ENCODE measurements at regions not wholly inside any gene's neighbourhood (a gene's known extent, or its start where the extent isn't known, plus 50 kb on each side); places are given as distances from the start of the nearest gene placed in this dataset.
A peak's percentile ranks its signal among the peaks of the same experiment; 100 is the strongest.

- Histone ChIP-seq H3K9me3 (ENCODE audit: insufficient read depth, low read depth, low read length) (no peaks in the 10 kb centered on the region), H3K4ac (ENCODE audit: low read depth, low read length) (no peak overlapping the region), H2BK12ac (ENCODE audit: low read length) (no peak overlapping the region), H3K79me2 (ENCODE audit: control insufficient read depth, insufficient read depth, low read length, poor library complexity) (no peaks in the 10 kb centered on the region), H3K79me1 (ENCODE audit: low read length) (peaks cover 3% of the 10 kb centered on the region), H3K4me2 (ENCODE audit: low read length) (no peak overlapping the region), H4K91ac (ENCODE audit: low read depth, low read length) (no peak overlapping the region), H3K36me3 (ENCODE audit: control insufficient read depth in 1 of 2, insufficient read depth in 2 of 2, low read length in 2 of 2) (peaks cover 0 to 1% of the 10 kb centered on the region in 2 experiments), H3K27ac (ENCODE audit: low read depth, low read length) (no peak overlapping the region), H3K27me3 (ENCODE audit: insufficient read depth, low read length) (no peaks in the 10 kb centered on the region), H3K14ac (ENCODE audit: low read length) (no peak overlapping the region), H2BK5ac (ENCODE audit: low read depth, low read length, poor library complexity) (no peak overlapping the region), H3K9ac (ENCODE audit: low read length) (no peak overlapping the region), H2BK120ac (ENCODE audit: insufficient read depth, low read length, poor library complexity) (no peak overlapping the region), H4K12ac (ENCODE audit: low read depth, low read length) (no peak overlapping the region), H3K18ac (ENCODE audit: low read length) (no peak overlapping the region), H3K4me3 (ENCODE audit: low read depth, low read length) (no peak overlapping the region), H3K4me1 (ENCODE audit: control insufficient read depth in 1 of 2, insufficient read depth in 2 of 2, low read length in 2 of 2) (peaks cover 3 to 5% of the 10 kb centered on the region in 2 experiments), H2AK5ac (ENCODE audit: low read length) (no peak overlapping the region), H2AFZ (ENCODE audit: insufficient read depth, low read length, poor library complexity) (no peak overlapping the region), H3K23ac (ENCODE audit: low read length) (no peak overlapping the region), H4K8ac (ENCODE audit: low read depth, low read length) (no peak overlapping the region)
- WGBS (ENCODE audit: extremely low coverage, insufficient coverage, insufficient read length) = no CpG with 5 or more reads among the region's 2 CpGs
- DNase-seq = no peak
These were observed 372.7 kb upstream of the THBS1 start for GRCh38 chr15:39208187-39208586.

GRCh38 chr15:39209548-39210211 lies 371.2 kb upstream of the THBS1 start:
- H2BK5ac ChIP-seq (ENCODE audit: low read depth, low read length, poor library complexity) = no peak overlapping the region
- H4K12ac ChIP-seq (ENCODE audit: low read depth, low read length) = no peak overlapping the region
- WGBS (ENCODE audit: extremely low coverage, insufficient coverage, insufficient read length) = no CpG with 5 or more reads among the region's 3 CpGs
- no peak overlapping the region for H2AFZ ChIP-seq (ENCODE audit: insufficient read depth, low read length, poor library complexity)
- no peak overlapping the region for H3K9ac ChIP-seq (ENCODE audit: low read length)
- H3K4ac ChIP-seq (ENCODE audit: low read depth, low read length) = no peak overlapping the region
- no peak for DNase-seq
- no peak overlapping the region for H4K8ac ChIP-seq (ENCODE audit: low read depth, low read length)
- no peak overlapping the region for H3K23ac ChIP-seq (ENCODE audit: low read length)
- H3K27me3 ChIP-seq (ENCODE audit: insufficient read depth, low read length) = no peaks in the 10 kb centered on the region
- no peak overlapping the region for H3K18ac ChIP-seq (ENCODE audit: low read length)
- H3K27ac ChIP-seq (ENCODE audit: low read depth, low read length) = no peak overlapping the region
- no peak overlapping the region for H4K91ac ChIP-seq (ENCODE audit: low read depth, low read length)
- H2AK5ac ChIP-seq (ENCODE audit: low read length) = no peak overlapping the region
- no peak overlapping the region for H2BK120ac ChIP-seq (ENCODE audit: insufficient read depth, low read length, poor library complexity)
- H3K36me3 ChIP-seq (ENCODE audit: control insufficient read depth in 1 of 2, insufficient read depth in 2 of 2, low read length in 2 of 2) = peaks cover 0 to 1% of the 10 kb centered on the region in 2 experiments
- peaks cover 3 to 7% of the 10 kb centered on the region in 2 experiments for H3K4me1 ChIP-seq (ENCODE audit: control insufficient read depth in 1 of 2, insufficient read depth in 2 of 2, low read length in 2 of 2)
- H3K14ac ChIP-seq (ENCODE audit: low read length) = no peak overlapping the region
- H3K79me1 ChIP-seq (ENCODE audit: low read length) = peaks cover 7% of the 10 kb centered on the region
- no peak overlapping the region for H3K4me2 ChIP-seq (ENCODE audit: low read length)
- H3K79me2 ChIP-seq (ENCODE audit: control insufficient read depth, insufficient read depth, low read length, poor library complexity) = no peaks in the 10 kb centered on the region
- H3K9me3 ChIP-seq (ENCODE audit: insufficient read depth, low read depth, low read length) = no peaks in the 10 kb centered on the region
- H2BK12ac ChIP-seq (ENCODE audit: low read length) = no peak overlapping the region
- H3K4me3 ChIP-seq (ENCODE audit: low read depth, low read length) = no peak overlapping the region

- H3K4ac ChIP-seq (ENCODE audit: low read depth, low read length) = no peak overlapping the region
- H2AFZ ChIP-seq (ENCODE audit: insufficient read depth, low read length, poor library complexity) = no peak overlapping the region
- H4K12ac ChIP-seq (ENCODE audit: low read depth, low read length) = no peak overlapping the region
- H2BK12ac ChIP-seq (ENCODE audit: low read length) = no peak overlapping the region
- H3K14ac ChIP-seq (ENCODE audit: low read length) = no peak overlapping the region
- H3K79me2 ChIP-seq (ENCODE audit: control insufficient read depth, insufficient read depth, low read length, poor library complexity) = no peaks in the 10 kb centered on the region
- H3K4me2 ChIP-seq (ENCODE audit: low read length) = no peak overlapping the region
- DNase-seq = no peak
- peak overlapping the region; percentile 72 for H2BK120ac ChIP-seq (ENCODE audit: insufficient read depth, low read length, poor library complexity)
- no peak overlapping the region for H3K23ac ChIP-seq (ENCODE audit: low read length)
- H3K27ac ChIP-seq (ENCODE audit: low read depth, low read length) = no peak overlapping the region
- no peak overlapping the region for H2BK5ac ChIP-seq (ENCODE audit: low read depth, low read length, poor library complexity)
- H3K9ac ChIP-seq (ENCODE audit: low read length) = no peak overlapping the region
- no peak overlapping the region for H4K8ac ChIP-seq (ENCODE audit: low read depth, low read length)
- H3K27me3 ChIP-seq (ENCODE audit: insufficient read depth, low read length) = no peaks in the 10 kb centered on the region
- no peak overlapping the region for H2AK5ac ChIP-seq (ENCODE audit: low read length)
- peaks cover 3 to 7% of the 10 kb centered on the region in 2 experiments for H3K4me1 ChIP-seq (ENCODE audit: control insufficient read depth in 1 of 2, insufficient read depth in 2 of 2, low read length in 2 of 2)
- H4K91ac ChIP-seq (ENCODE audit: low read depth, low read length) = no peak overlapping the region
- no peak overlapping the region for H3K4me3 ChIP-seq (ENCODE audit: low read depth, low read length)
- peaks cover 9% of the 10 kb centered on the region for H3K79me1 ChIP-seq (ENCODE audit: low read length)
- peaks cover 0 to 1% of the 10 kb centered on the region in 2 experiments for H3K36me3 ChIP-seq (ENCODE audit: control insufficient read depth in 1 of 2, insufficient read depth in 2 of 2, low read length in 2 of 2)
- H3K18ac ChIP-seq (ENCODE audit: low read length) = no peak overlapping the region
- WGBS (ENCODE audit: extremely low coverage, insufficient coverage, insufficient read length) = no CpG with 5 or more reads among the region's 5 CpGs
- no peaks in the 10 kb centered on the region for H3K9me3 ChIP-seq (ENCODE audit: insufficient read depth, low read depth, low read length)
These were observed 369.5 kb upstream of the THBS1 start for GRCh38 chr15:39211108-39211979.

- Histone ChIP-seq H4K91ac (ENCODE audit: low read depth, low read length) (no peak overlapping the region), H3K36me3 (ENCODE audit: control insufficient read depth in 1 of 2, insufficient read depth in 2 of 2, low read length in 2 of 2) (peaks cover 0 to 1% of the 10 kb centered on the region in 2 experiments), H3K23ac (ENCODE audit: low read length) (no peak overlapping the region), H3K79me1 (ENCODE audit: low read length) (peaks cover 9% of the 10 kb centered on the region), H3K9ac (ENCODE audit: low read length) (no peak overlapping the region), H2BK12ac (ENCODE audit: low read length) (peak overlapping the region; percentile 66), H2AK5ac (ENCODE audit: low read length) (no peak overlapping the region), H2BK120ac (ENCODE audit: insufficient read depth, low read length, poor library complexity) (peak overlapping the region; percentile 85), H3K4ac (ENCODE audit: low read depth, low read length) (no peak overlapping the region), H4K8ac (ENCODE audit: low read depth, low read length) (no peak overlapping the region), H3K27ac (ENCODE audit: low read depth, low read length) (peak overlapping the region; percentile 97), H3K4me2 (ENCODE audit: low read length) (peak overlapping the region; percentile 5), H3K9me3 (ENCODE audit: insufficient read depth, low read depth, low read length) (no peaks in the 10 kb centered on the region), H3K4me3 (ENCODE audit: low read depth, low read length) (no peak overlapping the region), H3K4me1 (ENCODE audit: control insufficient read depth in 1 of 2, insufficient read depth in 2 of 2, low read length in 2 of 2) (peaks cover 3 to 7% of the 10 kb centered on the region in 2 experiments), H2AFZ (ENCODE audit: insufficient read depth, low read length, poor library complexity) (no peak overlapping the region), H2BK5ac (ENCODE audit: low read depth, low read length, poor library complexity) (peak overlapping the region; percentile 97), H3K14ac (ENCODE audit: low read length) (peak overlapping the region; percentile 29), H3K18ac (ENCODE audit: low read length) (no peak overlapping the region), H4K12ac (ENCODE audit: low read depth, low read length) (no peak overlapping the region), H3K79me2 (ENCODE audit: control insufficient read depth, insufficient read depth, low read length, poor library complexity) (no peaks in the 10 kb centered on the region), H3K27me3 (ENCODE audit: insufficient read depth, low read length) (no peaks in the 10 kb centered on the region)
- no CpG with 5 or more reads among the region's 7 CpGs for WGBS (ENCODE audit: extremely low coverage, insufficient coverage, insufficient read length)
- peak; percentile 82 to 94 for DNase-seq
These were observed 367.5 kb upstream of the THBS1 start for GRCh38 chr15:39213385-39213840.

Data from trophoblast cell (in vitro differentiated cells and primary cell).